ENCODE measurements at regions not wholly inside any gene's neighbourhood (a gene's known extent, or its start where the extent isn't known, plus 50 kb on each side); places are given as distances from the start of the nearest gene placed in this dataset.
"Not testable (repeated sequence)": the region's sequence is repeated elsewhere in the genome, so short reads cannot be mapped to it uniquely, and the experiment has no call there.

DNA sequence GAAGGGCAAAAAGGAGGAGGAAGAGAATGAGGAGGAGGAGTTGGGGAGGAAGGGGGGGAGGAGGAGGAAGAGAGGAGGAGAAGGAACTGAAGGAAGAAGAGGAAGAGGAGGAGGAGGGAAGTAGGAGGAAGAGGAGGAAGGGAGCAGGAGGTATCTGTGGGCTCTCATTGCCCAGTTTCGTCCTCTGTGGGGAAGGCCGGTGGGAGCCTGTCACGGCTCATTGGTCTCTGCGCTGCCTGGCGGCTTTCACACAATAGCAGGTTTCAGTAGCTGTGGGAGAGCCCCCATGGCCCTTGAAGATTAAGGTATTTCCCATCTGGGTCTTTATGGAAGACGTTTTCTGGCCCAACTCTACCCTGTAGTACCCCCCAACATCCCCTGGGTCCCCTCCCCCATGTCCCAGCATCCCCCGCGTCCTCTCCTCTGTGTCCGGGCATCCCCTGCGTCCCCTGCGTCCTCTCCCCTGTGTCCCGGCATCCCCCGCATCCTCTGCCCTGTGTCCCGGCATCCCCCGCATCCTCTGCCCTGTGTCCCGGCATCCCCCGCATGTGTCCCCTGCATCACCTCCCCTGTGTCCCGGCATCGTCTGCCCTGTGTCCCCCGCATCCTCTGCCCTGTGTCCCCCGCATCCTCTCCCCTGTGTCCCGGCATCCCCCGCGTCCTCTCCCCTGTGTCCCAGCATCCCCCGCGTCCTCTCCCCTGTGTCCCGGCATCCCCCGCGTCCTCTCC, 278.2 kb upstream of the SFSWAP start:
- DNase-seq (no peak), ATAC-seq (no peak)
- in situ Hi-C loops (cut with MboI; ENCODE audit: low sequenced_read_pairs in 4 of 4) (no loop called here), intact Hi-C loops (cut with DNase I; ENCODE audit: low total_unique reads) (no loop called here)
- H3K27me3 ChIP-seq, result peaks cover 0 to 17% (median 9%) of the 10 kb centered on the region in 3 donors
- no peak overlapping the region for H3K27ac ChIP-seq
- H3K9me3 ChIP-seq, result no peaks in the 10 kb centered on the region
- no peaks in the 10 kb centered on the region for H3K4me1 ChIP-seq
- H3K36me3 ChIP-seq, result no peaks in the 10 kb centered on the region
- H3K4me3 ChIP-seq, result no peak overlapping the region
- TF ChIP-seq, protein P1, sequence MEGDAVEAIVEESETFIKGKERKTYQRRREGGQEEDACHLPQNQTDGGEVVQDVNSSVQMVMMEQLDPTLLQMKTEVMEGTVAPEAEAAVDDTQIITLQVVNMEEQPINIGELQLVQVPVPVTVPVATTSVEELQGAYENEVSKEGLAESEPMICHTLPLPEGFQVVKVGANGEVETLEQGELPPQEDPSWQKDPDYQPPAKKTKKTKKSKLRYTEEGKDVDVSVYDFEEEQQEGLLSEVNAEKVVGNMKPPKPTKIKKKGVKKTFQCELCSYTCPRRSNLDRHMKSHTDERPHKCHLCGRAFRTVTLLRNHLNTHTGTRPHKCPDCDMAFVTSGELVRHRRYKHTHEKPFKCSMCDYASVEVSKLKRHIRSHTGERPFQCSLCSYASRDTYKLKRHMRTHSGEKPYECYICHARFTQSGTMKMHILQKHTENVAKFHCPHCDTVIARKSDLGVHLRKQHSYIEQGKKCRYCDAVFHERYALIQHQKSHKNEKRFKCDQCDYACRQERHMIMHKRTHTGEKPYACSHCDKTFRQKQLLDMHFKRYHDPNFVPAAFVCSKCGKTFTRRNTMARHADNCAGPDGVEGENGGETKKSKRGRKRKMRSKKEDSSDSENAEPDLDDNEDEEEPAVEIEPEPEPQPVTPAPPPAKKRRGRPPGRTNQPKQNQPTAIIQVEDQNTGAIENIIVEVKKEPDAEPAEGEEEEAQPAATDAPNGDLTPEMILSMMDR (IDR thresholded peaks at IDR 0.05 in 4 of 5, conservative IDR thresholded peaks at IDR 0.05 in 1 of 5), result no peak
- TF ChIP-seq POLR2A (IDR thresholded peaks at IDR 0.05), result no peak

DNA sequence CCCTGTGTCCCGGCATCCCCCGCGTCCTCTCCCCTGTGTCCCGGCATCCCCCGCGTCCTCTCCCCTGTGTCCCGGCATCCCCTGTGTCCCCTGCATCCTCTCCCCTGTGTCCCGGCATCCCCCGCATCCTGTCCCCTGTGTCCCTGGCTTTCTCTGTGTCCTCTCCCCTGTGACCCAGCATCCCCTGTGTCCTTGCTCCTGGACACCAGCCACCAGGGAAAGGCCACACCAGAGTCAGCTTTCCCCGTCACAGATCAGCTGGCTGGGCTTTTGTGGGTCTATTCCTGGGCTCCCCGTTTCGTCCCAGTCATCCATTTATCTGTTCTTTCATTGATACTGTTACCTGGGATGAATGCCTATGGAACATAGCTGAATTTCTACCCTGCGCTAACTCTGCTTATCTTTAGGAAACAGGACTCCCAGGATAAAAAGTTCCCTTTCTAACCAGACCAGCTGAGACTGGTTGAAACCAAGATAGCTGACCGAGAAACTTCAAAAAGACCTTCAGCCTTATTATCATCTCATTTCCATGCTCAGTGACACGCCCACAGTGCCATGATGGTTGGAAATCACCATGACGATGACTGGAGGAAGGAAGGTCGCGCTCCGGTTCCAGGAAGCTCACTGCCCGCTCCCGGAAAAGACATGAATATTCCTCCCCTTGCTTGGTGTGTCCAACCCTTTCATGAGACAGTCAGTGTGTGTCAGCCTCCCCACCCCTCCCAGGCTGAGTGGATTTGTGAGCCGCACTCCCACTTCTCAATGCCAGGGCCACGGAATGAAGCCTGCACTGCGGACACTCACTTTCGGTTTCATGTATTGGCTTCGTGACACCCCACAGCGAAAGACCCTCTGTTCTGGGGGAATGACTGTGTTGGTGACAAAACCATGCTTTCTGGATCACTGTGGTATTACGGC, 276.4 kb upstream of the SFSWAP start:
- Histone ChIP-seq H3K4me3 (peak overlapping the region in 2 of 4 donors; percentile 5 to 11), H3K4me1 (no peaks in the 10 kb centered on the region), H3K9me3 (no peaks in the 10 kb centered on the region), H3K27ac (no peak overlapping the region), H3K36me3 (no peaks in the 10 kb centered on the region), H3K27me3 (peaks cover 0 to 17% (median 9%) of the 10 kb centered on the region in 3 donors)
- in situ Hi-C loops (cut with MboI; ENCODE audit: low sequenced_read_pairs in 4 of 4) (no loop called here), intact Hi-C loops (cut with DNase I; ENCODE audit: low total_unique reads) (no loop called here)
- ATAC-seq (no peak), DNase-seq (no peak)
- TF ChIP-seq, protein P1 (IDR thresholded peaks at IDR 0.05 in 4 of 5, conservative IDR thresholded peaks at IDR 0.05 in 1 of 5), result no peak
- no peak for TF ChIP-seq POLR2A (IDR thresholded peaks at IDR 0.05)

- ATAC-seq, result no peak
- intact Hi-C loops (cut with DNase I; ENCODE audit: low total_unique reads), result no loop called here
- no peak for DNase-seq
- Histone ChIP-seq H3K27ac (no peak overlapping the region), H3K4me3 (no peak overlapping the region), H3K9me3 (no peaks in the 10 kb centered on the region), H3K27me3 (peaks cover 0 to 6% (median 6%) of the 10 kb centered on the region in 3 donors), H3K36me3 (no peaks in the 10 kb centered on the region), H3K4me1 (no peaks in the 10 kb centered on the region)
- in situ Hi-C loops (cut with MboI; ENCODE audit: low sequenced_read_pairs in 4 of 4), result no loop called here
- TF ChIP-seq POLR2A (IDR thresholded peaks at IDR 0.05), result no peak
- TF ChIP-seq, protein P1 (IDR thresholded peaks at IDR 0.05 in 4 of 5, conservative IDR thresholded peaks at IDR 0.05 in 1 of 5), result no peak
Observed at GRCh38 chr12:131436922-131437705, 273.8 kb upstream of the SFSWAP start.

DNA sequence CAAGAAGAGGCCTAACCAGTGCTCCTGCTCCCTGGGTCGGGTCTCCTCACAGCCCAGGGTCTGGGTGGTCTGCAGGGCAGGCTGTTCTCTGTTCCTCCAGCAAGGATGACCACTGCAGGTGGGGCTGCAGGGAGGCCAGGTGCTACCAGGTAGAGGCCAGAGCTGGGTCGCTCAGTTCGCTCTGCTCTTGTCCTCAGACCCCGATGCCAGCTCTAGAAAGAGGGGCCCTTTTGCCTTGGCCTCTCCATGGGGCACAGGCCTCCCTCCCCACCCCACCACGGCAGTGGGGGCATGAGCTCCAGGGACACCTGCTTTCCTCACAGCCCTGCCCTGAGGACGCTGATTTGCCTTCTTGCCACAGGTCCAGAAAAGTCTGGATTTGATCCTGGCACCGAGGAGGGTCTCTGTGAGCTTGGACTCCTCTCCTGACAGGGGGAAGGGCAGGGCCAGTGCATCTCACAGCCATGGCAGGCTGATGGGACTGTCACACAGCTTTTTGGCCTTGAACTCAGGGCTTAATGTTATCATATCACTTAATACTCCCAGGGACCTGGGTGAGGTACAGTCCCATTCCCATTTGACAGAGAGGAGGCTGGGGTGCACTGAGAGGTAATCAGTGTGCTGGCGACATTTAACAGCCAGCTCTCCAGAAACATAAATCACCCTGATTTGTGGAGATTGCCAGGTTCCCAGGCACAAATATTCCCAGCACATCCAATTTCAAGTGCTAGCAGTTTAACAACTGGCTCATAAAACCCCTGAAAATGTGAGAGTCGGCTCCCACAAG, 273.0 kb upstream of the SFSWAP start:
- in situ Hi-C loops (cut with MboI; ENCODE audit: low sequenced_read_pairs in 4 of 4), result no loop called here
- no peaks in the 10 kb centered on the region for H3K36me3 ChIP-seq
- H3K9me3 ChIP-seq, result no peaks in the 10 kb centered on the region
- no peak overlapping the region for H3K27ac ChIP-seq
- intact Hi-C loops (cut with DNase I; ENCODE audit: low total_unique reads), result no loop called here
- H3K4me3 ChIP-seq, result no peak overlapping the region
- no peaks in the 10 kb centered on the region for H3K4me1 ChIP-seq
- peaks cover 0 to 6% (median 0%) of the 10 kb centered on the region in 3 donors for H3K27me3 ChIP-seq
- TF ChIP-seq POLR2A (IDR thresholded peaks at IDR 0.05), result no peak
- TF ChIP-seq, protein P1 (IDR thresholded peaks at IDR 0.05 in 4 of 5, conservative IDR thresholded peaks at IDR 0.05 in 1 of 5), result no peak
- no peak for DNase-seq
- no peak for ATAC-seq

GRCh38 chr12:131438493-131438835, 272.4 kb upstream of the SFSWAP start:
- H3K27ac ChIP-seq; H3K9me3 ChIP-seq; intact Hi-C loops (cut with DNase I; ENCODE audit: low total_unique reads); DNase-seq; H3K4me1 ChIP-seq; ATAC-seq; H3K27me3 ChIP-seq; in situ Hi-C loops (cut with MboI; ENCODE audit: low sequenced_read_pairs in 4 of 4); H3K4me3 ChIP-seq; H3K36me3 ChIP-seq: not testable (repeated sequence)

Measured in gastrocnemius medialis (tissue), 4 donors.